ENCODE measurements at regions not wholly inside any gene's neighbourhood (a gene's known extent, or its start where the extent isn't known, plus 50 kb on each side); places are given as distances from the start of the nearest gene placed in this dataset.
"Not testable (repeated sequence)": the region's sequence is repeated elsewhere in the genome, so short reads cannot be mapped to it uniquely, and the experiment has no call there.

DNA sequence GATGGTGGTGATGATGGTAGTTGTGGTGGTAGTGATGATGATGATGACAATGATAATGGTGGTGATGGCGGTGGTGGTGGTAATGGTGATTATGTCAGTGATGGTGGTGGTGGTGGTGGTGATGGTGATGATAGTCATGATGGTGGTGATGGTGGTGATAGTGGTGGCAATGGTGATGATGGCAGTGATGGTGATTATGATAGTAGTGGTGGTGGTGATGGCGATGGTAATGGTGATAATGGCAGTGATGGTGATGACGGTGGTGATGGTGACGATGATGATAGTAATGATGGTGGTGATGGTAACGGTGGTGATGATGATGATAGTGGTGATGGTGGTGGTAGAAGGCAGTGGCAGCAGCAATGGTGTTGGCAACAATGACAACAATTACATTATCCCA, 55.3 kb downstream of the RBFOX3 start:
- H3K4me3 ChIP-seq = no peak overlapping the region
- TF ChIP-seq, protein P1, sequence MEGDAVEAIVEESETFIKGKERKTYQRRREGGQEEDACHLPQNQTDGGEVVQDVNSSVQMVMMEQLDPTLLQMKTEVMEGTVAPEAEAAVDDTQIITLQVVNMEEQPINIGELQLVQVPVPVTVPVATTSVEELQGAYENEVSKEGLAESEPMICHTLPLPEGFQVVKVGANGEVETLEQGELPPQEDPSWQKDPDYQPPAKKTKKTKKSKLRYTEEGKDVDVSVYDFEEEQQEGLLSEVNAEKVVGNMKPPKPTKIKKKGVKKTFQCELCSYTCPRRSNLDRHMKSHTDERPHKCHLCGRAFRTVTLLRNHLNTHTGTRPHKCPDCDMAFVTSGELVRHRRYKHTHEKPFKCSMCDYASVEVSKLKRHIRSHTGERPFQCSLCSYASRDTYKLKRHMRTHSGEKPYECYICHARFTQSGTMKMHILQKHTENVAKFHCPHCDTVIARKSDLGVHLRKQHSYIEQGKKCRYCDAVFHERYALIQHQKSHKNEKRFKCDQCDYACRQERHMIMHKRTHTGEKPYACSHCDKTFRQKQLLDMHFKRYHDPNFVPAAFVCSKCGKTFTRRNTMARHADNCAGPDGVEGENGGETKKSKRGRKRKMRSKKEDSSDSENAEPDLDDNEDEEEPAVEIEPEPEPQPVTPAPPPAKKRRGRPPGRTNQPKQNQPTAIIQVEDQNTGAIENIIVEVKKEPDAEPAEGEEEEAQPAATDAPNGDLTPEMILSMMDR (IDR thresholded peaks at IDR 0.05) = no peak
- H3K27ac ChIP-seq = no peak overlapping the region
- H3K4me1 ChIP-seq = no peaks in the 10 kb centered on the region
- no peak for DNase-seq (ENCODE audit: low spot score)
- no peaks in the 10 kb centered on the region for H3K36me3 ChIP-seq
- peaks cover 0 to 3% of the 10 kb centered on the region in 2 donors for H3K27me3 ChIP-seq
- peaks cover 0 to 15% of the 10 kb centered on the region in 2 donors for H3K9me3 ChIP-seq

DNA sequence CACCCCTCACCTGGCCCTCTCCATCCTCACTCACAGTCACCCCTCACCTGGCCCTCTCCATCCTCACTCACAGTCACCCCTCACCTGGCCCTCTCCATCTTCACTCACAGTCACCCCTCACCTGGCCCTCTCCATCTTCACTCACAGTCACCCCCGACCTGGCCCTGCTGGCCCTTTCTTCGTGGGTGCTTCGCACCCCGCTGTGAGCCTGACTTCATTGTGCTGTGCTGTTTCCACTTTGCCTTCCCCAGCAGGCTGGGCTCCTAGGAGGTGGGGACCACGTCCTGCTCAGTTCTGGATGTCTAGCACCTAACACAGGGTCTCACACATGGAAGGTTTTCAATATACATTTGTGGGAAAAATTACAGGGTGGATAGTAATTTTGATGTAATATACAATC, 56.5 kb downstream of the RBFOX3 start:
- not testable (repeated sequence) for H3K27ac ChIP-seq; H3K4me1 ChIP-seq; H3K4me3 ChIP-seq; DNase-seq (ENCODE audit: low spot score); H3K36me3 ChIP-seq; H3K27me3 ChIP-seq
- H3K9me3 ChIP-seq = peaks cover 0 to 15% of the 10 kb centered on the region in 2 donors

DNA sequence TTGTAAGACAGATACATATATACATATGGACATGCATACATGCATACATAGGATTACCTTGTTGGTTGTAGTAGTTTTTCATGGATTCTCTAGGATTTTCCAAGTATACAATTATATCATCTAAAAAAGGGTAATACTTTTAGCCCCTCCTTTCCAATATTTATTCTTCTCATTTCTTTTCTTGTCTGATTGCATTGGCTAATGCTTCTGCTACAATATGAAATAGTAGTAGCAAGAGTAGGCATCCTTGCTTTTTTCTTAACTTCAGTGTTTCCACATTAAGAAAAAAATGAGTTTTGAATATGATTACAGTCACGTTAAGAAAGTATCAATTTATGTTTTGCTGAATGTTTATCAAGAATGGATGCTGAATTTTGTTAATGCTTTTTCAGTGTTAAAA, 58.0 kb downstream of the RBFOX3 start:
- TF ChIP-seq, protein P1 (IDR thresholded peaks at IDR 0.05) = no peak
- Histone ChIP-seq H3K27me3 (no peaks in the 10 kb centered on the region), H3K36me3 (no peaks in the 10 kb centered on the region), H3K27ac (no peak overlapping the region), H3K4me1 (no peaks in the 10 kb centered on the region), H3K9me3 (peaks cover 0 to 15% of the 10 kb centered on the region in 2 donors), H3K4me3 (no peak overlapping the region)
- DNase-seq (ENCODE audit: low spot score) = no peak

DNA sequence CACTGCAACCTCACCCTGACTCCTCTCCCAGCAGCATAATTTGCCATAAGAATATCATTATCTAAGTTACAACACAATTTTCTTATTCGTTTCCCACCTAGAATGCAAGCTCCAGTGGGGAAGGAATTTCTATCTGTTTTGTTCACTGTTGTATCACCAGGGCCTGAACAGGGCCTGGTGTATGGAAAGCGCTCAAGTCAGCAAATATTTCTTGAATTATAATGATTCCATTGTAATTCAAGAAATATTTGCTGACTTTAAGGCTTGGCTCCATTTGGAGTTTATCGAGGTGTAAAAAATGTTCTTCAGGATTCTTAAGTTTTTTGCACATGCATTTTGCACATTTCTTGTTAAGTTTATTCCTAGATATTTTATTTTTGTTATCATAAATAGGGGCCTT, 58.4 kb downstream of the RBFOX3 start:
- Histone ChIP-seq H3K36me3 (no peaks in the 10 kb centered on the region), H3K27ac (no peak overlapping the region), H3K4me1 (no peaks in the 10 kb centered on the region), H3K27me3 (no peaks in the 10 kb centered on the region), H3K4me3 (no peak overlapping the region), H3K9me3 (peaks cover 0 to 15% of the 10 kb centered on the region in 2 donors)
- TF ChIP-seq, protein P1 (IDR thresholded peaks at IDR 0.05) = no peak
- DNase-seq (ENCODE audit: low spot score) = no peak

- no peaks in the 10 kb centered on the region for H3K4me1 ChIP-seq
- H3K9me3 ChIP-seq = peaks cover 0 to 15% of the 10 kb centered on the region in 2 donors
- no peak overlapping the region for H3K27ac ChIP-seq
- no peaks in the 10 kb centered on the region for H3K27me3 ChIP-seq
- no peak for DNase-seq (ENCODE audit: low spot score)
- TF ChIP-seq, protein P1 (IDR thresholded peaks at IDR 0.05) = no peak
- H3K36me3 ChIP-seq = no peaks in the 10 kb centered on the region
- no peak overlapping the region for H3K4me3 ChIP-seq
These were observed 61.5 kb downstream of the RBFOX3 start for GRCh38 chr17:79549141-79549915.

- no peak overlapping the region for H3K27ac ChIP-seq
- no peaks in the 10 kb centered on the region for H3K4me1 ChIP-seq
- TF ChIP-seq, protein P1 (IDR thresholded peaks at IDR 0.05) = no peak
- H3K27me3 ChIP-seq = no peaks in the 10 kb centered on the region
- no peak overlapping the region for H3K4me3 ChIP-seq
- DNase-seq (ENCODE audit: low spot score) = no peak
- peaks cover 0 to 9% of the 10 kb centered on the region in 2 donors for H3K9me3 ChIP-seq
- no peaks in the 10 kb centered on the region for H3K36me3 ChIP-seq
These were observed 62.7 kb downstream of the RBFOX3 start for GRCh38 chr17:79548116-79548515.
